UCSD-AML1 (cell line): ENCODE measurements at regions not wholly inside any gene's neighbourhood (a gene's known extent, or its start where the extent isn't known, plus 50 kb on each side); places are given as distances from the start of the nearest gene placed in this dataset.

Source experiments
- DNase-seq: peaks from one replicate; lab custom pipeline; 2025; ENCODE audit not compliant: unreplicated experiment; lab: John Stamatoyannopoulos, UW

DNA sequence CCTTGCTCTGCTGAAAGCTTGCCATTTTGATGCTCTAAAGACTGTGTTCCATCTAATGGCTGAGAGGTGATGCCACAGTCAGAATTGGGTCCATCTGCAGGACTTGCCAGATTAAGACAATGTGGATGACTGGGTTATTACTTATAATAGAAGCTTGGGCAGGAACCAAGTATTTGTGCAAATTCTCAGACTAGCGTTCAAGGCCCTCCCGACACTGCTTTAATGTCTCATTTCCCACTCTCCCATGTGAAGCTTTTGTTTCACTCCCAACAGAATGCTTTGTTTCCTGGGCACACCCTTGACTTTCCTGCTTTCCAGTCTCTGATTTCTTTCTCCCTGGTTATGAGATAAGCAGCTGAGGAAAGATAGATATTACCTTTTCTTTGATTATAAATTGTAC lies 215.8 kb downstream of the KCNS3 start:
- DNase-seq = no peak

DNA sequence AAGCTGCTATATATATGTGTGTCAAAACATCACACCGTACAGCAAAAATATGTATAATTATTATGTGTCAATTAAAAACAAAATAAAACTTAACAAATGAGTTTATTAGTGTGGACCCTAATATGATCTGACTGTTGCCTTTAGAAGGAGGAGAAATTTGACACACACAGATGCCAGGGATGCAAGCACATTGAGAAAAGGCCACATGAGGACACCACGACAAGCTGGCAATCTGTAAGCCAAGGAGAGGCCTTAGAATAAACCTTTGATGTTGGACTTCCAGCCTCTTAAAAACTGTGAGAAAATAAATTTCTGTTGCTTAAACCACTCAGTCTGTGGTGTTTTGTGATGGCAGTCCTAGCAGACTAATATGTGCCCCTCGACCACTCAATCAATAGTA lies 214.7 kb downstream of the KCNS3 start:
- DNase-seq = no peak

GRCh38 chr2:18092760-18093159 lies 214.3 kb downstream of the KCNS3 start:
- no peak for DNase-seq

GRCh38 chr2:18085593-18085992 lies 207.1 kb downstream of the KCNS3 start:
- DNase-seq = no peak

DNA sequence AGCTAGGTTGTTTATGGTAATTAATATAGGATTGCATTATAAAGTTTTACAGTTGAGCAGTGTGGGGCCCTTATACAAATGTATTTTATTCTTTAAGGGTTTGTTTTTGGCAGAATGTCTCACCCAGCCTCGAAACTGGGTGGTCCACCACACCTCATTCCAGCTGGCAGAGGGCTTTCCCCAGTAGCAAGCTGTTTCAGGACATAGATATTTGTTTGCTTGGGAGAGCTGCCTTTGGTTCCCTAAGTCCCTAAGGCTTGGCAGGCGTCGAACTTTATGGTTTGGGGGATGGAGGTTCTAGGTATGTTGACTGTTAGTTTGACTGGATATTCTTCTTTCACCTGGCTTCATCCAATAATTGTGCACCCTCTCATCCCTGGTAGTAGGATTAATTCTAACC lies 205.9 kb downstream of the KCNS3 start:
- no peak for DNase-seq

- DNase-seq = no peak
Observed at GRCh38 chr2:18083806-18084205, 205.3 kb downstream of the KCNS3 start.

- no peak for DNase-seq
Observed at GRCh38 chr2:18078216-18078615, 199.7 kb downstream of the KCNS3 start.

GRCh38 chr2:18077704-18078103 lies 199.2 kb downstream of the KCNS3 start:
- DNase-seq = no peak

- no peak for DNase-seq
Observed at GRCh38 chr2:18077231-18077630, 198.8 kb downstream of the KCNS3 start.

GRCh38 chr2:18074476-18074875 lies 196.0 kb downstream of the KCNS3 start:
- DNase-seq = no peak

- no peak for DNase-seq
Observed at GRCh38 chr2:18073601-18074000, 195.1 kb downstream of the KCNS3 start.

DNA sequence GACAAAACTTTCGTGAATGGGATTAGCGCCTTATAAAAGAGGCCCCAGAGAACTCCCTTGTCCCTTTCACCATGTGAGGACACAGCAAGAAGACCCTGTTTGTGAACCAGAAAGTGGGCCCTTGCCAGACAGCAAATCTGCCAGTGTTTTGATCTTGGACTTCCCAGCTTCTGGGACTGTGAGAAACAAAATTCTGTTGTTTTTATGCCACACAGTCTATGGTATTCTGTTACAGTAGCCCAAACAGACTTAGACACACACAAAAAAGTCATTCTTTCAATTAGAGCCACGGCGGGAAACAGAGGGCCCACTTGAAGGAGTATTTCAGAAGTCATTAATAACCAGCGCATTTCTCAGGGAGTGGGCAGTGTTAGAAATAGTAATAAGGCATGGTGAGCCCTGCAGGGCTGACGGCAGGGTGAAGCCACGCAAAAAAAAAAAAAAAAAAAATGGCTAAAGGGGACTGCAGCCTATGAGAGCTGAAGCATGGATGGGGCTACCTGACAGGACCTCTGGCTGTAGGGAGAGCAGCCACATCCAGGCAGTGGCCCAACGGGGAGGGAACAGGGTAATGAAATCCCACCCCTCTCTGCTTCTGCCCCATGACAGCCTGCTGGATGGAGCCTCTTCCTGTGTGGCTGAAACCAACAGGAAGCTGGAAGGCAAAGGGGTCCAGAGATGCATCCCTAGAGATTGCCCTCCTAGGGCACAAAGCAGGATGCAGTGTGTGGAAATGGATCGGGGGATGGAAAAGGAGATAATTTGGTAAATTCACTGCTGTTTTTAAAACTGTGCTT lies 189.3 kb downstream of the KCNS3 start:
- no peak for DNase-seq

GRCh38 chr2:18066894-18067293 lies 188.4 kb downstream of the KCNS3 start:
- DNase-seq = no peak

- DNase-seq = no peak
Observed at GRCh38 chr2:18066066-18066465, 187.6 kb downstream of the KCNS3 start.

DNA sequence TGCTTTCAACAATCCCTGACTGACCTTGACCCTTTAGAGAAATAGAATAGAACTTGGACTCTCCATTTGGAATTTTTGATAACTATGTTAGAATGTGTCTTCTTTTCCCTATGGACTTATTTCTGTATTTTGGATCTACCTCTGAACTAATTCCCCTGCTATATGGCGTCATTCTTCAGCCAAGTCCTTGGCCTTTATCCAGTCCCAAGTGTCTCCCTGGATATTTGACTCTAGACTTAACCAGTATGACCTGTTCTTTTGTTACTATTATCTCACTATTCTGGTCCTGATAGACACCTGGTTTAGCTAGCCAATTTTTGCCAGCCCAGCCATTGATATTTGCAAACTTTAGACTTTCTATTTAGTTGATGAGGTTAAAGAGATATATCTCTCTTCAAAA lies 186.8 kb downstream of the KCNS3 start:
- DNase-seq = no peak

DNA sequence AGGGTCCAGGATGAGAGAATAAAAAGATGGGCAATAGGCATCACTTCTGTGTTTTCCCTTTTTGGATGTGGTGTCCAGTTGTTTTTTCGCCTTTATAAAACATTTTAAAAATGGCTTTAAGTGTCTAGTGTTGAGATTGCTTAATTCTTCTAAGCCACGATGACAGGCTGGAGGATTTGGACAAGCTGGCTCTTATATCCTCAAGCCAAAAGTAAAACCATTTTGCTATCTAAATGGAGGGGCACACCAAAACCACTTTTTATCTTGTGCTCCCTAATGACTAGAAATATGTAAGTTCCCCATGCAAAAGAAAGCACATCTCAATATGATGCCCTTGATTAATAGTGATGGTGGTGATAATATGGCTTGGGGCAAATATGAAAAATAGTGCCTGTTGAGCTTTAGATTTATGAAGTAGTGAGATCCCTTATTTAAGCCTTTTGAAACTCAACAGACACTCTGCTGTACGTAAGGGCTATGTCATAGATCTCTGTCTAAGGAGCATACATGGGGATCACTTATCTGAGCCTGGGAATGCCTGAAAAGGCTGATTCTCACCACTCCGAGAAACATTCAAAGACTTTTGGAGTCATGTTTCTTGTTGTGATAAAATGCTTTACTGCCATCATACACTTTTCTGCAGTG lies 185.5 kb downstream of the KCNS3 start:
- no peak for DNase-seq

GRCh38 chr2:18062892-18063291 lies 184.4 kb downstream of the KCNS3 start:
- DNase-seq = no peak

DNA sequence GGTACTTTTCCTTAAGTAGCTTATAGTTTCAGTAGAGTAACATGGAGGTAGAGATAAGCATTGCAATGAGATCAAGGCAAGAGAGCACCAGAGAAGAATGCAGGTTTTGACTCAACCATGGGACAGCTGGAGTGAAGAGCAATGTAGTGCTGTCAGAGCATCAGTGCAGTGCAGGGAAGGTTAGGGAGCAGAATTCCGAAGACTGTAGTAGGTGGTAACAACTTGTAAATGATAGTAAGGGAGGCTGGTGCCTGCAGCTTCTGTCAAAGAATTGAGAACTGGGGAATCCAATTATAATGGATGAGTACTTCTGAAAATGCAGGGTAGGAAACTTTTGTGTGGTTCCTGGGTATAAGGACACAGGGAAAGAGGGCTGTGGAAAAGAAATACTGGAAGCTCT lies 183.2 kb downstream of the KCNS3 start:
- DNase-seq = no peak

DNA sequence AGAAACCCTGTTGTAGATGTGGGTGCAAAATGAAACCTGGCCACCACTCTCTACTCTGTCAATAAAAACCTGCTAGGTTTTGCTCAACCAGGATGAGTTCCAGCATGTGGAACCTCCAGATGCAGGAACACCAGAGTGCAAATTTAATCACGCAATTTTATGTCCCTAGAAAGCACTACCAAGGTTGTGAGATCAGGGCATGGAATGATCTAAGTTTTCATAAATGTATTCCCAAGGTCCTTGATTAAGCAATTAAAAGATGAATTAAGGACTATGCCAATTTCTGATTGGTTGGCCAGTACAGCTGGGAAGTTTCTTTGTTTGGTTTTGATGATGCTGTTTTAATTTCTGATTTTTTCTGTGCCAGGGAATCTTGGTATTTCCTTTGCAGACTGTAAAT lies 179.2 kb downstream of the KCNS3 start:
- DNase-seq = no peak

GRCh38 chr2:18055290-18055689 lies 176.8 kb downstream of the KCNS3 start:
- no peak for DNase-seq

GRCh38 chr2:18050001-18050400 lies 171.5 kb downstream of the KCNS3 start:
- no peak for DNase-seq

GRCh38 chr2:18049325-18049724 lies 170.9 kb downstream of the KCNS3 start:
- no peak for DNase-seq
